Transverse colon (tissue), 4 donors: ENCODE measurements at regions not wholly inside any gene's neighbourhood (a gene's known extent, or its start where the extent isn't known, plus 50 kb on each side); places are given as distances from the start of the nearest gene placed in this dataset.

ENCODE experiments used
- DNase-seq: peaks from one replicate; pipeline ENCODE4 v3.0.0-alpha.2; 2019
- H3K27ac ChIP-seq, 4 donors: fragments of 200-600 bp; sonication (generic); 2 replicates each; pipeline ENCODE4 v1.5.1; 2016 to 2018; ENCODE audit warnings: inconsistent platforms in 4 of 4
- H3K27me3 ChIP-seq: fragments of 200-600 bp; sonication (generic); 2 replicates; pipeline ENCODE4 v1.5.1; 2017; ENCODE audit warnings: inconsistent platforms
- H3K36me3 ChIP-seq, 4 donors: fragments of 200-600 bp; sonication (generic); 2 replicates each; pipeline ENCODE4 v1.5.1; 2017 to 2019; ENCODE audit warnings: inconsistent platforms in 4 of 4
- H3K4me1 ChIP-seq, 4 donors: fragments of 200-600 bp; sonication (generic); 2 replicates each; pipeline ENCODE4 v1.5.1; 2017 to 2020; ENCODE audit warnings: inconsistent platforms in 4 of 4
- H3K4me3 ChIP-seq, 4 donors: fragments of 200-600 bp; sonication (generic); 1 replicate in 1 of 4; 2 replicates in 3 of 4; pipeline versions ENCODE4 v1.5.1 to v1.6.1; 2017 to 2019; ENCODE audit warnings: inconsistent platforms in 4 of 4
- H3K9me3 ChIP-seq, 2 donors: fragments of 200-600 bp; sonication (generic); 2 replicates each; pipeline ENCODE4 v1.5.1; 2017 to 2019; ENCODE audit warnings: inconsistent platforms in 2 of 2
- CTCF ChIP-seq, 5 experiments: fragments of 200-600 bp in 3 of 5; fragments of 450-650 bp in 2 of 5; sonication (generic) in 3 of 5; IDR thresholded peaks; 1 replicate in 2 of 5; 2 replicates in 3 of 5; pipeline ENCODE4 v1.5.1; 2016 to 2017; ENCODE audit warnings: antibody characterized with exemption in 5 of 5, inconsistent platforms in 3 of 5, mild to moderate bottlenecking in 2 of 5, moderate library complexity in 1 of 5
- EP300 ChIP-seq: sonication (generic); formaldehyde crosslinking; IDR thresholded peaks from one replicate; pipeline ENCODE4 v1.6.1; 2017; ENCODE audit warnings: antibody characterized with exemption, low read depth
- POLR2A ChIP-seq: fragments of 450-650 bp; IDR thresholded peaks from one replicate; pipeline ENCODE4 v1.6.1; 2016; ENCODE audit warnings: antibody characterized with exemption, mild to moderate bottlenecking, moderate library complexity
- POLR2AphosphoS5 ChIP-seq, 3 donors: sonication (generic); formaldehyde crosslinking; IDR thresholded peaks; one replicate each; pipeline ENCODE4 v1.6.1; 2016; ENCODE audit warnings: antibody characterized with exemption in 3 of 3
- WGBS, 2 donors: methylation state at CpG; one replicate each; pipeline ENCODE4 v1.1.5; 2018; ENCODE audit warnings: low coverage in 1 of 2; 5-methylcytosine and 5-hydroxymethylcytosine counted together
- in situ Hi-C, 4 donors: fragments of 200-750 bp; cut with MboI; loops; one replicate each; pipeline versions ENCODE4 v1.15.0 to v1.15.1; 2017; ENCODE audit warnings: low sequenced_read_pairs in 3 of 4, low pct_ligation_motif_present in 1 of 4, low pct_unique_long_range_greater_than_20kb in 1 of 4
- intact Hi-C: fragments of 100-400 bp; cut with DNase I; formaldehyde crosslinking; loops from one replicate; pipeline ENCODE4 v1.15.1; 2023; ENCODE audit warnings: low total_unique reads

- in situ Hi-C loops: no loop called here
- no peak for DNase-seq
- no peak overlapping the region for H3K4me3 ChIP-seq
- no peak for TF ChIP-seq EP300
- no peak for TF ChIP-seq POLR2A
- TF ChIP-seq POLR2AphosphoS5 (IDR thresholded peaks at IDR 0.05): no peak
- TF ChIP-seq CTCF (IDR thresholded peaks at IDR 0.05): no peak
- no peaks in the 10 kb centered on the region for H3K36me3 ChIP-seq
- intact Hi-C loops: no loop called here
- no peak overlapping the region for H3K27ac ChIP-seq
- no peaks in the 10 kb centered on the region for H3K4me1 ChIP-seq
- WGBS, 2 donors: 90 to 100% methylated on average over 1 to 4 of the region's 4 CpGs
- H3K27me3 ChIP-seq: no peaks in the 10 kb centered on the region
- H3K9me3 ChIP-seq: no peaks in the 10 kb centered on the region
Measured at GRCh38 chr2:19750136-19750535, 151.6 kb downstream of the TTC32 start.

- in situ Hi-C loops: no loop called here
- H3K4me1 ChIP-seq: no peaks in the 10 kb centered on the region
- H3K27me3 ChIP-seq: no peaks in the 10 kb centered on the region
- H3K4me3 ChIP-seq: no peak overlapping the region
- H3K27ac ChIP-seq: no peak overlapping the region
- DNase-seq: no peak
- 86% methylated on average over 3 of the region's 3 CpGs; no CpG with 5 or more reads in 1 of the 2 donors for WGBS, 2 donors
- TF ChIP-seq CTCF (IDR thresholded peaks at IDR 0.05): no peak
- TF ChIP-seq POLR2AphosphoS5 (IDR thresholded peaks at IDR 0.05): no peak
- TF ChIP-seq POLR2A: no peak
- no peak for TF ChIP-seq EP300
- no peaks in the 10 kb centered on the region for H3K36me3 ChIP-seq
- intact Hi-C loops: no loop called here
- no peaks in the 10 kb centered on the region for H3K9me3 ChIP-seq
Measured at GRCh38 chr2:19749507-19749836, 152.3 kb downstream of the TTC32 start.

GRCh38 chr2:19748711-19749506 lies 152.9 kb downstream of the TTC32 start:
- H3K9me3 ChIP-seq: no peaks in the 10 kb centered on the region
- no peak overlapping the region for H3K27ac ChIP-seq
- H3K36me3 ChIP-seq: no peaks in the 10 kb centered on the region
- TF ChIP-seq POLR2A (no peak), CTCF (IDR thresholded peaks at IDR 0.05) (no peak), POLR2AphosphoS5 (IDR thresholded peaks at IDR 0.05) (no peak), EP300 (no peak)
- no peaks in the 10 kb centered on the region for H3K4me1 ChIP-seq
- WGBS, 2 donors: 67 to 93% methylated on average over 11 to 16 of the region's 16 CpGs
- in situ Hi-C loops (no loop called here), intact Hi-C loops (no loop called here)
- no peak for DNase-seq
- H3K27me3 ChIP-seq: no peaks in the 10 kb centered on the region
- H3K4me3 ChIP-seq: no peak overlapping the region

GRCh38 chr2:19748073-19748375 lies 153.8 kb downstream of the TTC32 start:
- no peak for DNase-seq
- in situ Hi-C loops: no loop called here
- Histone ChIP-seq H3K27me3 (no peaks in the 10 kb centered on the region), H3K4me1 (no peaks in the 10 kb centered on the region), H3K9me3 (no peaks in the 10 kb centered on the region), H3K27ac (no peak overlapping the region), H3K36me3 (no peaks in the 10 kb centered on the region), H3K4me3 (no peak overlapping the region)
- TF ChIP-seq POLR2AphosphoS5 (IDR thresholded peaks at IDR 0.05): no peak
- WGBS, 2 donors: 72% methylated on average over 6 of the region's 6 CpGs; no CpG with 5 or more reads in 1 of the 2 donors
- intact Hi-C loops: no loop called here
